HepG2 (cell line): ENCODE measurements at regions not wholly inside any gene's neighbourhood (a gene's known extent, or its start where the extent isn't known, plus 50 kb on each side); places are given as distances from the start of the nearest gene placed in this dataset.

Source experiments
- ATAC-seq: fragments of 200-7000 bp; cut with Tn5 transposase; 3 replicates; pipeline ENCODE4 v1.9.1; 2020; ENCODE audit warnings: mild to moderate bottlenecking, moderate library complexity
- BruUV-seq: library from RNA; stranded (reverse); fragments of 400-500 nt; replicated peaks from 2 replicates; lab custom pipeline; 2021; lab: Mats Ljungman, UMichigan
- CTCF ChIA-PET: fragments of 300-600 bp; formaldehyde crosslinking; extraction: SDS; loops from one replicate; lab custom pipeline; 2021; ENCODE audit warnings: low total read pairs, inconsistent platforms, low intra/inter-chr PET ratio; lab: Yijun Ruan, JAX
- POLR2A ChIA-PET: fragments of 350-600 bp; sonication (Branson Sonifier 250); formaldehyde crosslinking; loops from one replicate; lab custom pipeline; 2020; ENCODE audit warnings: antibody characterized with exemption, inconsistent platforms; lab: Yijun Ruan, JAX
- DNase-seq: peaks from one replicate; pipeline ENCODE4 v3.0.0-alpha.2; 2015; ENCODE audit warnings: low spot score
- FAIRE-seq: peaks from 3 replicates; lab custom pipeline; 2011; peaks lifted over from hg19 to GRCh38; lab: Jason Lieb, UNC
- H2AFZ ChIP-seq: one replicate; pipeline ENCODE4 v1.6.1; 2011; ENCODE audit warnings: low read length, inconsistent platforms
- H3K27ac ChIP-seq: fragments of 300-600 bp; 3 replicates; pipeline ENCODE4 v1.8.0; 2011; ENCODE audit warnings: mixed run types, mild to moderate bottlenecking, mixed read lengths, low read length, inconsistent platforms; ENCODE audit not compliant: insufficient read depth; ENCODE audit errors: extremely low read length
- H3K27me3 ChIP-seq, 2 experiments: fragments of 200-600 bp in 1 of 2; 2 replicates in 1 of 2; 3 replicates in 1 of 2; pipeline versions ENCODE4 v1.6.0 to v1.8.0; 2011; ENCODE audit warnings: low read length in 2 of 2, mild to moderate bottlenecking in 2 of 2, moderate library complexity in 2 of 2, inconsistent platforms in 1 of 2; ENCODE audit not compliant: insufficient read depth in 2 of 2, control insufficient read depth in 1 of 2
- H3K36me3 ChIP-seq, 2 experiments: fragments of 200-600 bp in 1 of 2; replicated peaks in 1 of 2; 2 replicates in 1 of 2; 3 replicates in 1 of 2; pipeline versions ENCODE4 v1.5.1 to v1.8.0; 2011; ENCODE audit warnings: low read length in 2 of 2, inconsistent platforms in 1 of 2; ENCODE audit not compliant: insufficient read depth in 2 of 2, control insufficient read depth in 1 of 2
- H3K4me1 ChIP-seq: 2 replicates; pipeline ENCODE4 v1.5.1; 2012; ENCODE audit warnings: low read length, inconsistent platforms; ENCODE audit not compliant: insufficient read depth
- H3K4me2 ChIP-seq: 2 replicates; pipeline ENCODE4 v1.6.0; 2011; ENCODE audit warnings: low read depth, low read length, inconsistent platforms
- H3K4me3 ChIP-seq, 3 experiments: fragments of 200-600 bp in 1 of 3; sonication (generic), shearing (Covaris generic) in 1 of 3; replicated peaks in 1 of 3; 2 replicates each; pipeline ENCODE4 v1.5.1; 2011 to 2016; ENCODE audit warnings: low read length in 3 of 3, inconsistent platforms in 2 of 3, low read depth in 2 of 3, mild to moderate bottlenecking in 2 of 3, control low read depth in 1 of 3, mixed read lengths in 1 of 3; ENCODE audit not compliant: insufficient read depth in 1 of 3
- H3K79me2 ChIP-seq: one replicate; pipeline ENCODE4 v1.6.1; 2011; ENCODE audit warnings: low read length, inconsistent platforms; ENCODE audit not compliant: insufficient read depth
- H3K9ac ChIP-seq: 2 replicates; pipeline ENCODE4 v1.6.0; 2011; ENCODE audit warnings: mild to moderate bottlenecking, low read depth, low read length, inconsistent platforms; ENCODE audit not compliant: insufficient read depth
- H3K9me3 ChIP-seq: 2 replicates; pipeline ENCODE4 v1.5.1; 2012; ENCODE audit warnings: mild to moderate bottlenecking, low read length
- H4K20me1 ChIP-seq: 2 replicates; pipeline ENCODE4 v1.6.0; 2011; ENCODE audit warnings: inconsistent platforms, mild to moderate bottlenecking, low read length, moderate library complexity; ENCODE audit not compliant: insufficient read depth
- ARID5B ChIP-seq: IDR thresholded peaks from 2 replicates; pipeline ENCODE4 v1.4.0; 2020; ENCODE audit warnings: mild to moderate bottlenecking, missing genetic modification reagents
- CEBPB ChIP-seq: IDR thresholded peaks from 2 replicates; pipeline ENCODE4 v1.6.1; 2011; ENCODE audit warnings: low read depth, low read length, improper control_type of control experiment, borderline replicate concordance
- CEBPG ChIP-seq: IDR thresholded peaks from 2 replicates; pipeline ENCODE4 v1.6.1; 2016
- EP300 ChIP-seq, 3 experiments: sonication (generic) in 1 of 3; formaldehyde crosslinking in 1 of 3; IDR thresholded peaks; 2 replicates each; pipeline versions ENCODE4 v1.5.1 to v1.6.1; 2011 to 2020; ENCODE audit warnings: low read depth in 2 of 3, low read length in 2 of 3, borderline replicate concordance in 1 of 3, improper control_type of control experiment in 1 of 3, mild to moderate bottlenecking in 1 of 3, missing genetic modification reagents in 1 of 3, moderate library complexity in 1 of 3
- GPN1 ChIP-seq: sonication (generic); formaldehyde crosslinking; IDR thresholded peaks from 2 replicates; pipeline ENCODE4 v1.5.1; 2020; ENCODE audit warnings: missing genetic modification reagents, borderline replicate concordance
- HNF1B ChIP-seq: sonication (generic); formaldehyde crosslinking; IDR thresholded peaks from 2 replicates; pipeline ENCODE4 v1.5.1; 2020; ENCODE audit warnings: mild to moderate bottlenecking, moderate library complexity, missing genetic modification reagents
- HNF4A ChIP-seq: sonication (generic); formaldehyde crosslinking; IDR thresholded peaks from 2 replicates; pipeline ENCODE4 v1.4.0; 2020; ENCODE audit warnings: missing genetic modification reagents
- KLF13 ChIP-seq: sonication (generic); formaldehyde crosslinking; IDR thresholded peaks from 2 replicates; pipeline ENCODE4 v1.4.0; 2020; ENCODE audit warnings: mild to moderate bottlenecking, missing genetic modification reagents
- MIER2 ChIP-seq: IDR thresholded peaks from 2 replicates; pipeline ENCODE4 v1.6.1; 2016; ENCODE audit warnings: missing biosample characterization, missing genetic modification reagents
- NCOA2 ChIP-seq: sonication (generic); formaldehyde crosslinking; IDR thresholded peaks from 2 replicates; pipeline ENCODE4 v1.8.0; 2022; ENCODE audit warnings: inconsistent platforms
- RARG ChIP-seq: sonication (generic); formaldehyde crosslinking; IDR thresholded peaks from 2 replicates; pipeline ENCODE4 v1.4.0; 2020; ENCODE audit warnings: low read depth, mild to moderate bottlenecking, missing genetic modification reagents
- RFX1 ChIP-seq: fragments of 450-650 bp; IDR thresholded peaks from 2 replicates; pipeline ENCODE4 v1.6.1; 2017
- SOX6 ChIP-seq, 2 experiments: fragments of 450-650 bp in 1 of 2; sonication (generic) in 1 of 2; formaldehyde crosslinking in 1 of 2; IDR thresholded peaks; 2 replicates each; pipeline versions ENCODE4 v1.4.0 to v1.6.1; 2017 to 2020; ENCODE audit warnings: antibody characterized with exemption in 1 of 2, mild to moderate bottlenecking in 1 of 2, missing genetic modification reagents in 1 of 2
- TCF7 ChIP-seq: sonication (generic); IDR thresholded peaks from 2 replicates; pipeline ENCODE4 v1.6.1; 2016; ENCODE audit warnings: antibody characterized with exemption, low read depth
- TOPORS ChIP-seq: sonication (generic); formaldehyde crosslinking; IDR thresholded peaks from 2 replicates; pipeline ENCODE4 v1.8.0; 2023; ENCODE audit warnings: mild to moderate bottlenecking, missing genetic modification reagents
- ZMYM4 ChIP-seq: sonication (generic); formaldehyde crosslinking; IDR thresholded peaks from 2 replicates; pipeline ENCODE4 v1.8.1; 2023; ENCODE audit warnings: mild to moderate bottlenecking, missing genetic modification reagents
- ZNF224 ChIP-seq: sonication (generic); formaldehyde crosslinking; IDR thresholded peaks from 2 replicates; pipeline ENCODE4 v1.5.0; 2020; ENCODE audit warnings: mild to moderate bottlenecking, missing genetic modification reagents
- WGBS: methylation state at CpG from one replicate; pipeline ENCODE4 v1.1.6; 2017; ENCODE audit warnings: low lambda C conversion rate; 5-methylcytosine and 5-hydroxymethylcytosine counted together
- in situ Hi-C: cut with HindIII; loops from 2 replicates; pipeline ENCODE4 v1.10.0; 2017; ENCODE audit warnings: low pct_unique_long_range_greater_than_20kb; ENCODE audit not compliant: extremely low pct_ligation_motif_present
- intact Hi-C: fragments of 100-400 bp; cut with micrococcal nuclease; formaldehyde crosslinking; loops from one replicate; pipeline ENCODE4 v1.10.0; 2022; ENCODE audit not compliant: unreplicated experiment

- peak; percentile 71 for ATAC-seq
- peak; percentile 74 for FAIRE-seq
- Histone ChIP-seq H2AFZ (no peak overlapping the region), H3K27ac (no peak overlapping the region), H3K79me2 (no peaks in the 10 kb centered on the region), H3K9me3 (no peaks in the 10 kb centered on the region), H3K27me3 (peaks cover 0 to 6% of the 10 kb centered on the region in 2 experiments; a peak in 1 of 5 replicates), H3K4me3 (no peak overlapping the region), H3K9ac (no peak overlapping the region), H3K4me1 (peaks cover 10% of the 10 kb centered on the region; the same call in 1 of the 2 replicates), H3K36me3 (no peaks in the 10 kb centered on the region), H3K4me2 (peak overlapping the region; percentile 9; the same call in 1 of the 2 replicates), H4K20me1 (no peaks in the 10 kb centered on the region)
- peak; percentile 41 for DNase-seq
- WGBS: 0% methylated on average over 4 of the region's 4 CpGs
- in situ Hi-C loops: no loop called here
- BruUV-seq: no TSS peak
- ChIA-PET POLR2A (interaction anchor here (0.7 kb wide), 1 partner anchor 131 kb away, joined by 3 read pairs; no protein-coding TSS in a partner anchor), CTCF (no interaction called here)
- intact Hi-C loops: no loop called here
- TF ChIP-seq CEBPB (peak; percentile 60), EP300 (IDR thresholded peaks at IDR 0.05; ENCODE audit: low read depth in 2 of 2, low read length in 2 of 2) (peak in 1 of 2 experiments; percentile 42; a peak in 1 of 4 replicates), EP300 (CRISPR knock-in tag; IDR thresholded peaks at IDR 0.05; ENCODE audit: borderline replicate concordance) (no peak), RARG (CRISPR knock-in tag) (no peak), TCF7 (peak; percentile 21; the same call in 1 of the 2 replicates), HNF4A (CRISPR knock-in tag) (0 out of 2 replicates have a peak, but pooled peaks have one; percentile 28), ZNF224 (CRISPR knock-in tag) (no peak), MIER2 (CRISPR knock-in tag) (no peak), NCOA2 (CRISPR knock-in tag) (peak; percentile 42; the same call in 1 of the 2 replicates), SOX6 (IDR thresholded peaks at IDR 0.05) (no peak), SOX6 (CRISPR knock-in tag; IDR thresholded peaks at IDR 0.05) (peak; percentile 92), TOPORS (no peak), GPN1 (CRISPR knock-in tag) (no peak), RFX1 (no peak), ZMYM4 (CRISPR knock-in tag) (0 out of 2 replicates have a peak, but pooled peaks have one; percentile 35), HNF1B (0 out of 2 replicates have a peak, but pooled peaks have one; percentile 30), CEBPG (peak; percentile 59), KLF13 (CRISPR knock-in tag) (no peak), ARID5B (CRISPR knock-in tag) (peak; percentile 51)
These were observed 123.8 kb upstream of the FHL2 start for GRCh38 chr2:105522645-105523044.
